MM.1S (cell line): ENCODE measurements at regions not wholly inside any gene's neighbourhood (a gene's known extent, or its start where the extent isn't known, plus 50 kb on each side); places are given as distances from the start of the nearest gene placed in this dataset.

Experiments used
- EZH2 ChIP-seq: fragments of 300-600 bp; sonication (generic); optimal IDR thresholded peaks from 2 replicates; pipeline ENCODE3; 2017; ENCODE audit warnings: low read depth, mild to moderate bottlenecking, antibody characterized with exemption, low read length, mixed read lengths
- TF ChIP-seq, protein P1 (sequence below): fragments of 300-600 bp; sonication (generic); IDR thresholded peaks from 2 replicates; pipeline ENCODE4 v1.5.1; 2016; ENCODE audit warnings: antibody characterized with exemption, low read length, mixed read lengths

DNA sequence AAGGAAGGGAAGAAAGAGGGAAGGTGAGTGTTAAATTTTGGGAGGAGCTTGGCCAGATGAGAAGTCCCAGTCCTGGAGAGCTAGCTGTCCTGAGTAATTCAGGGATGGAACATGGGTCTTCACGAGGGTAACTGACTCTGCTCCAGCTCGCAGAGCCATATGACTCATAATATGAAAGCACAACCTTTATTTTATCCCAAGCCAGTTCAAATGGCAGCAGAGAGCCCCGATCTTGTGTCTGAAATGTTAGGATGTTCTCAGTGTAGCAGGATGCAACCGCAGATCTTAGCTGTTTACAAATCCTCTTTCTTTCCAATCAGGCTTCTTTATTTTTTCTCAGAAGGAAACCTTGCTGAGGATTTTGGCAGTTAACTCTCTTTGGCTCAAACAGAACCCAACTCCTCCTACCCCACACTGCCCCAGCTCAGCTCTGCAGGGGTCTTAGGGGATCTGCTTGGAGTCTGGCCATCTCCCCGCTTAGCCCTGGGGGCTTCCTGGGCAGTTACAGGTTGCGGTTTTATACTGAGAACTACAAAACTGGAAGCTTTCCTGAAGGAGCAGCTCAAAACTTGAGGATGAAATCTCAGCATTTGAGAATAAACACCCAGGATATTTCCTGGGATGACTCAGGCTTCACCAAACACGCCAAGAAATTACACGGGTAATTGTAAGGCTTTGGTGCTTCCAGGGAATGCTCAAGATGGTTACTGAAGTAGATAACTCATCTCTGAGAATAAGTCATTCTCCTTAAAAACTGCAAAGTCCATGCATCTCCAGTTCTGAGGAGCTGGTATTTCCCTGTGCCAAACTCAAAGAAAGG lies 92.5 kb downstream of the VCPKMT start:
- TF ChIP-seq, protein P1, sequence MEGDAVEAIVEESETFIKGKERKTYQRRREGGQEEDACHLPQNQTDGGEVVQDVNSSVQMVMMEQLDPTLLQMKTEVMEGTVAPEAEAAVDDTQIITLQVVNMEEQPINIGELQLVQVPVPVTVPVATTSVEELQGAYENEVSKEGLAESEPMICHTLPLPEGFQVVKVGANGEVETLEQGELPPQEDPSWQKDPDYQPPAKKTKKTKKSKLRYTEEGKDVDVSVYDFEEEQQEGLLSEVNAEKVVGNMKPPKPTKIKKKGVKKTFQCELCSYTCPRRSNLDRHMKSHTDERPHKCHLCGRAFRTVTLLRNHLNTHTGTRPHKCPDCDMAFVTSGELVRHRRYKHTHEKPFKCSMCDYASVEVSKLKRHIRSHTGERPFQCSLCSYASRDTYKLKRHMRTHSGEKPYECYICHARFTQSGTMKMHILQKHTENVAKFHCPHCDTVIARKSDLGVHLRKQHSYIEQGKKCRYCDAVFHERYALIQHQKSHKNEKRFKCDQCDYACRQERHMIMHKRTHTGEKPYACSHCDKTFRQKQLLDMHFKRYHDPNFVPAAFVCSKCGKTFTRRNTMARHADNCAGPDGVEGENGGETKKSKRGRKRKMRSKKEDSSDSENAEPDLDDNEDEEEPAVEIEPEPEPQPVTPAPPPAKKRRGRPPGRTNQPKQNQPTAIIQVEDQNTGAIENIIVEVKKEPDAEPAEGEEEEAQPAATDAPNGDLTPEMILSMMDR = no peak
- TF ChIP-seq EZH2 = no peak
